NB4 (cell line): ENCODE measurements at regions not wholly inside any gene's neighbourhood (a gene's known extent, or its start where the extent isn't known, plus 50 kb on each side); places are given as distances from the start of the nearest gene placed in this dataset.

Experiments
- MYC ChIP-seq: IDR thresholded peaks from 2 replicates; pipeline ENCODE4 v1.6.1; 2011; ENCODE audit warnings: low read depth, low read length
- POLR2A ChIP-seq: IDR thresholded peaks from 2 replicates; pipeline ENCODE4 v1.6.1; 2011; ENCODE audit warnings: mild to moderate bottlenecking; ENCODE audit not compliant: insufficient read length; ENCODE audit errors: extremely low read depth
- TF ChIP-seq, protein P1 (sequence below): IDR thresholded peaks from one replicate; pipeline ENCODE4 v1.5.1; 2012; ENCODE audit warnings: low read depth, low read length
- TF ChIP-seq, protein P2 (sequence below): IDR thresholded peaks from 2 replicates; pipeline ENCODE4 v1.6.1; 2011; ENCODE audit warnings: low read depth, low read length

- TF ChIP-seq, protein P1, sequence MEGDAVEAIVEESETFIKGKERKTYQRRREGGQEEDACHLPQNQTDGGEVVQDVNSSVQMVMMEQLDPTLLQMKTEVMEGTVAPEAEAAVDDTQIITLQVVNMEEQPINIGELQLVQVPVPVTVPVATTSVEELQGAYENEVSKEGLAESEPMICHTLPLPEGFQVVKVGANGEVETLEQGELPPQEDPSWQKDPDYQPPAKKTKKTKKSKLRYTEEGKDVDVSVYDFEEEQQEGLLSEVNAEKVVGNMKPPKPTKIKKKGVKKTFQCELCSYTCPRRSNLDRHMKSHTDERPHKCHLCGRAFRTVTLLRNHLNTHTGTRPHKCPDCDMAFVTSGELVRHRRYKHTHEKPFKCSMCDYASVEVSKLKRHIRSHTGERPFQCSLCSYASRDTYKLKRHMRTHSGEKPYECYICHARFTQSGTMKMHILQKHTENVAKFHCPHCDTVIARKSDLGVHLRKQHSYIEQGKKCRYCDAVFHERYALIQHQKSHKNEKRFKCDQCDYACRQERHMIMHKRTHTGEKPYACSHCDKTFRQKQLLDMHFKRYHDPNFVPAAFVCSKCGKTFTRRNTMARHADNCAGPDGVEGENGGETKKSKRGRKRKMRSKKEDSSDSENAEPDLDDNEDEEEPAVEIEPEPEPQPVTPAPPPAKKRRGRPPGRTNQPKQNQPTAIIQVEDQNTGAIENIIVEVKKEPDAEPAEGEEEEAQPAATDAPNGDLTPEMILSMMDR, result no peak
- TF ChIP-seq POLR2A (no peak), MYC (no peak)
- TF ChIP-seq, protein P2, sequence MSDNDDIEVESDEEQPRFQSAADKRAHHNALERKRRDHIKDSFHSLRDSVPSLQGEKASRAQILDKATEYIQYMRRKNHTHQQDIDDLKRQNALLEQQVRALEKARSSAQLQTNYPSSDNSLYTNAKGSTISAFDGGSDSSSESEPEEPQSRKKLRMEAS, result no peak
These were observed 65.3 kb upstream of the PTPRR start for GRCh38 chr12:70985850-70986249.
